ENCODE measurements at regions not wholly inside any gene's neighbourhood (a gene's known extent, or its start where the extent isn't known, plus 50 kb on each side); places are given as distances from the start of the nearest gene placed in this dataset.

DNA sequence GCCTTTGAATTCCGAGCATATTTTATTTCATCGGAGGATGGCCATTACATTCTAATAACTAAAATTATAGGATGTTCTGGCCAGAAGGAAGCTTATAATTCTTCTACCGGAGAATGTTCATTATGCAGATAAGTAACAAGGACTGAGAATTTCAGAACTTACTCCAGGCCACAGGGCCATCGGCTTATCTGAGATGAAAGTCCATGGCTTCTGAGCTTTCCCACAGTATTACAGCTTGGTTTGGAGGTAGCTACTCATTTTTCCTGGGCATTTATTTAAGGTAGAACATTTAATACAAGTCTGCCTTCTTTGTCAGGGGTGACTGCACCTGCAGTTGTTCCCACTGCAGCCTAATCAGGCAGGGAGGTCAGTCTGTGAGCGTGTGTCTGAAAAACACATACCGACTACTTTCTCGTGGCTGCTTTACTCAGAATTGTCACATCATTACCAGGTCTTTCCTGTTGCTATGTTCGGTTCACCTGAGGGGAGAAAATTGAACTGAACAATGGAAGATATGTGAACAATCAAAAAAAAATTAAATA, 219.7 kb upstream of the CPHXL start:
- Histone ChIP-seq H2BK15ac (ENCODE audit: low read depth, low read length) (no peak overlapping the region), H3K4ac (ENCODE audit: low read depth, low read length) (no peak overlapping the region), H3K27me3 (ENCODE audit: control insufficient read depth, insufficient read depth, low read length) (no peaks in the 10 kb centered on the region; the same call in 1 of the 2 replicates), H3K9me3 (ENCODE audit: control insufficient read depth, insufficient read depth, low read length) (no peaks in the 10 kb centered on the region), H3K36me3 (ENCODE audit: control insufficient read depth, insufficient read depth, low read length) (no peaks in the 10 kb centered on the region), H3K9ac (ENCODE audit: low read depth, low read length) (no peak overlapping the region), H3K4me2 (ENCODE audit: low read depth, low read length) (no peak overlapping the region), H3K56ac (ENCODE audit: extremely low read depth, insufficient read depth, low read length) (no peak overlapping the region), H4K20me1 (ENCODE audit: insufficient read depth, low read length) (no peaks in the 10 kb centered on the region), H4K91ac (ENCODE audit: insufficient read depth, low read depth, low read length) (no peak overlapping the region), H4K5ac (ENCODE audit: low read depth, low read length) (no peak overlapping the region), H2BK5ac (ENCODE audit: low read depth, low read length, poor library complexity, severe bottlenecking) (no peak overlapping the region), H2AK9ac (replicated peaks; ENCODE audit: low read depth, low read length, poor library complexity) (no peak overlapping the region), H3K4me3 (ENCODE audit: insufficient read depth, low read depth, low read length) (no peak overlapping the region), H3K23ac (ENCODE audit: low read depth, low read length) (no peak overlapping the region), H3K14ac (replicated peaks; ENCODE audit: low read depth, low read length) (no peak overlapping the region), H3K4me1 (ENCODE audit: control insufficient read depth, insufficient read depth, low read length) (no peaks in the 10 kb centered on the region), H3K27ac (ENCODE audit: insufficient read depth, low read length) (no peak overlapping the region), H2AFZ (replicated peaks; ENCODE audit: low read length, poor library complexity) (no peak overlapping the region), H4K8ac (ENCODE audit: low read depth in 2 of 2, low read length in 2 of 2) (no peak overlapping the region), H3K18ac (ENCODE audit: low read depth, low read length) (no peak overlapping the region), H3K79me1 (ENCODE audit: low read depth in 1 of 2, low read length in 2 of 2) (no peaks in the 10 kb centered on the region), H3K9me1 (ENCODE audit: insufficient read depth, low read length) (no peaks in the 10 kb centered on the region), H2BK120ac (ENCODE audit: low read depth, low read length) (no peak overlapping the region), H2AK5ac (ENCODE audit: low read depth, low read length) (no peak overlapping the region), H2BK20ac (ENCODE audit: low read depth, low read length) (no peak overlapping the region)
- ChIA-PET POLR2A (ENCODE audit: unreplicated experiment) (no interaction called here), CTCF (no interaction called here)
- TF ChIP-seq, protein P1, sequence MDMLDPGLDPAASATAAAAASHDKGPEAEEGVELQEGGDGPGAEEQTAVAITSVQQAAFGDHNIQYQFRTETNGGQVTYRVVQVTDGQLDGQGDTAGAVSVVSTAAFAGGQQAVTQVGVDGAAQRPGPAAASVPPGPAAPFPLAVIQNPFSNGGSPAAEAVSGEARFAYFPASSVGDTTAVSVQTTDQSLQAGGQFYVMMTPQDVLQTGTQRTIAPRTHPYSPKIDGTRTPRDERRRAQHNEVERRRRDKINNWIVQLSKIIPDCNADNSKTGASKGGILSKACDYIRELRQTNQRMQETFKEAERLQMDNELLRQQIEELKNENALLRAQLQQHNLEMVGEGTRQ (IDR thresholded peaks at IDR 0.05; ENCODE audit: low read depth, low read length): no peak
- TF ChIP-seq POLR2A (IDR thresholded peaks at IDR 0.05; ENCODE audit: low read depth, low read length): no peak
- no peak for TF ChIP-seq MAFK (IDR thresholded peaks at IDR 0.05; ENCODE audit: low read depth, low read length)
- no peak for TF ChIP-seq SMC3 (IDR thresholded peaks at IDR 0.05; ENCODE audit: low read depth, low read length)
- no peak for TF ChIP-seq RAD21 (IDR thresholded peaks at IDR 0.05; ENCODE audit: low read length)
- no peak for TF ChIP-seq FOS (IDR thresholded peaks at IDR 0.05; ENCODE audit: low read depth, low read length)
- no peak for TF ChIP-seq CEBPB (IDR thresholded peaks at IDR 0.05; ENCODE audit: low read depth, low read length)
- no peak for TF ChIP-seq BHLHE40 (IDR thresholded peaks at IDR 0.05; ENCODE audit: low read depth, low read length)
- TF ChIP-seq RCOR1 (IDR thresholded peaks at IDR 0.05; ENCODE audit: insufficient replicate concordance, low read length): no peak
- TF ChIP-seq, protein P2, sequence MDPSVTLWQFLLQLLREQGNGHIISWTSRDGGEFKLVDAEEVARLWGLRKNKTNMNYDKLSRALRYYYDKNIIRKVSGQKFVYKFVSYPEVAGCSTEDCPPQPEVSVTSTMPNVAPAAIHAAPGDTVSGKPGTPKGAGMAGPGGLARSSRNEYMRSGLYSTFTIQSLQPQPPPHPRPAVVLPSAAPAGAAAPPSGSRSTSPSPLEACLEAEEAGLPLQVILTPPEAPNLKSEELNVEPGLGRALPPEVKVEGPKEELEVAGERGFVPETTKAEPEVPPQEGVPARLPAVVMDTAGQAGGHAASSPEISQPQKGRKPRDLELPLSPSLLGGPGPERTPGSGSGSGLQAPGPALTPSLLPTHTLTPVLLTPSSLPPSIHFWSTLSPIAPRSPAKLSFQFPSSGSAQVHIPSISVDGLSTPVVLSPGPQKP (IDR thresholded peaks at IDR 0.05; ENCODE audit: borderline replicate concordance, low read depth, low read length): no peak
- no TSS peak for BruUV-seq (replicated peaks)
- no CpG with 5 or more reads among the region's 8 CpGs for WGBS, 2 experiments (ENCODE audit: extremely low coverage in 2 of 2, insufficient read length in 1 of 2)
- dilution Hi-C loops (cut with HindIII; ENCODE audit: low sequenced_read_pairs, unreplicated experiment): no loop called here
- in situ Hi-C loops (cut with MboI; ENCODE audit: low sequenced_read_pairs): no loop called here
- ATAC-seq (ENCODE audit: low read depth): no peak
- intact Hi-C loops (cut with micrococcal nuclease): no loop called here
- no peak for DNase-seq

All from IMR-90 (cell line).